ENCODE measurements at regions not wholly inside any gene's neighbourhood (a gene's known extent, or its start where the extent isn't known, plus 50 kb on each side); places are given as distances from the start of the nearest gene placed in this dataset.
"Not testable (repeated sequence)": the region's sequence is repeated elsewhere in the genome, so short reads cannot be mapped to it uniquely, and the experiment has no call there.

- DNase-seq (no peak), ATAC-seq (no peak)
- Histone ChIP-seq H3K27me3 (no peaks in the 10 kb centered on the region), H3K4me1 (peaks cover 0 to 4% (median 0%) of the 10 kb centered on the region in 9 donors), H3K9me3 (peaks cover 0 to 6% (median 0%) of the 10 kb centered on the region in 11 donors), H3K4me3 (no peak overlapping the region), H3K36me3 (no peaks in the 10 kb centered on the region), H3K27ac (no peak overlapping the region)
- WGBS, 2 donors, result 88 to 91% methylated on average over 14 of the region's 14 CpGs
- no peak for TF ChIP-seq CTCF (IDR thresholded peaks at IDR 0.05)
- intact Hi-C loops (cut with DNase I), result loop anchor here in 1 of 10 donors (10.0 kb wide), 1 partner anchor 215 kb away; no protein-coding TSS in a partner anchor
Observed at GRCh38 chr10:78419481-78420265, 386.0 kb downstream of the RPS24 start.

DNA sequence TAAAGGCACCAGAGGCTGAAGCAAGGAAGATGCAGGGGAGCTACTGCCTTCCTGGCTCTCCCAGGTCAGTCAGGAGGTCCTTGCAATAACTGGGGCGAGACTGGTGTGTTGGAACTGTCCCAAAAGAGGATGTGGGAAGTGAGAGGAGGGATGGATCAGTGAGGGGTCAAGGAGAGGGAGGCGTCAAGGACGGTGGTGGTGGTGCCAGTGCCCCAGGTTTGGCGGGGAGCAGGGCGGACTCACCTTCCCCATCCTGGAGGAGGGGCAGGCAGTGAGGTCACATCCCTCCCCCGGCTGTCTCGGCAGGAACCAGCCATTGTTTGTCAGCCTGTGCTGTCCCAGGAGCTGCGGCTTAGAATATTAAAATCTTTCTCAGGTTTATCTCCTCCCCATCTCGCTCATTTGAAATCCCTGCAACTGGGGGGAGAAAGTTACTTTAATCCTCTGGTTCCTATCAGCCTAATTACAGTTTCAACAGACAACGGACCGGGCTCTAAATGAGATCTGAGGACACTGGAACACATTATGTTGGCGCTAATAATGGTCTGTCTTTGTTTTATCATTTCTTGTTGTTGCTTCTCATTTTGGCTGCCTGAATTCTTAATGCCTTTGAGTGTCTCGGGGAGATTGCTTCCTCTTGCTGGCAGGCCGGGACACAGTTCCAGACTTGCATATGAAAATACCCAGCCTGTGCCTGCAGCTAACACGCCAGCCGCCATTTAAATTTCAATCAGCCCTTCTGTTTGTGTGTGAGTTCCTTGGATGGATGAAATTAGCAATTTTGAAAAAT lies 387.5 kb downstream of the RPS24 start:
- peak in 4 of 8 donors; percentile 39 to 70 (median 45) for ATAC-seq
- H3K4me1 ChIP-seq, result peaks cover 0 to 4% (median 0%) of the 10 kb centered on the region in 9 donors
- no peaks in the 10 kb centered on the region for H3K36me3 ChIP-seq
- peak overlapping the region in 2 of 10 donors; percentile 5 to 27 for H3K4me3 ChIP-seq
- peaks cover 0 to 20% (median 8%) of the 10 kb centered on the region in 11 donors for H3K9me3 ChIP-seq
- whole genome bisulfite sequencing, 2 donors, result 53 to 72% methylated on average over 16 of the region's 16 CpGs
- intact Hi-C loops (cut with DNase I), result no loop called here
- DNase-seq, result no peak
- no peaks in the 10 kb centered on the region for H3K27me3 ChIP-seq
- no peak for TF ChIP-seq CTCF (IDR thresholded peaks at IDR 0.05)
- no peak overlapping the region for H3K27ac ChIP-seq

GRCh38 chr10:78424050-78424449 lies 390.4 kb downstream of the RPS24 start:
- H3K27me3 ChIP-seq; intact Hi-C loops (cut with DNase I); DNase-seq; H3K27ac ChIP-seq; H3K4me1 ChIP-seq; ATAC-seq; H3K36me3 ChIP-seq; H3K4me3 ChIP-seq: not testable (repeated sequence)
- WGBS, 2 donors, result 98 to 100% methylated on average over 2 of the region's 2 CpGs
- peaks cover 0 to 36% (median 8%) of the 10 kb centered on the region in 11 donors for H3K9me3 ChIP-seq

- no peak overlapping the region for H3K4me3 ChIP-seq
- no peaks in the 10 kb centered on the region for H3K36me3 ChIP-seq
- intact Hi-C loops (cut with DNase I), result no loop called here
- no peaks in the 10 kb centered on the region for H3K27me3 ChIP-seq
- H3K4me1 ChIP-seq, result no peaks in the 10 kb centered on the region
- H3K9me3 ChIP-seq, result peaks cover 0 to 36% (median 8%) of the 10 kb centered on the region in 11 donors
- TF ChIP-seq CTCF (IDR thresholded peaks at IDR 0.05), result peak in 3 of 9 donors; percentile 11 to 25 (median 15)
- 82 to 92% methylated on average over 1 of the region's 1 CpG for WGBS, 2 donors
- no peak overlapping the region for H3K27ac ChIP-seq
- ATAC-seq (no peak), DNase-seq (no peak)
Observed at GRCh38 chr10:78424723-78425122, 391.1 kb downstream of the RPS24 start.
